GM10266 (cell line): ENCODE measurements at regions not wholly inside any gene's neighbourhood (a gene's known extent, or its start where the extent isn't known, plus 50 kb on each side); places are given as distances from the start of the nearest gene placed in this dataset.
"Not testable (repeated sequence)": the region's sequence is repeated elsewhere in the genome, so short reads cannot be mapped to it uniquely, and the experiment has no call there.

Experiments used
- DNase-seq: peaks from one replicate; pipeline ENCODE4 v3.0.0; 2012; ENCODE audit errors: extremely low spot score
- TF ChIP-seq, protein P1 (sequence below): IDR thresholded peaks from 2 replicates; pipeline ENCODE4 v1.5.1; 2012; ENCODE audit warnings: mild to moderate bottlenecking, low read depth; ENCODE audit not compliant: control insufficient read depth, insufficient read depth; ENCODE audit errors: missing control alignments

DNA sequence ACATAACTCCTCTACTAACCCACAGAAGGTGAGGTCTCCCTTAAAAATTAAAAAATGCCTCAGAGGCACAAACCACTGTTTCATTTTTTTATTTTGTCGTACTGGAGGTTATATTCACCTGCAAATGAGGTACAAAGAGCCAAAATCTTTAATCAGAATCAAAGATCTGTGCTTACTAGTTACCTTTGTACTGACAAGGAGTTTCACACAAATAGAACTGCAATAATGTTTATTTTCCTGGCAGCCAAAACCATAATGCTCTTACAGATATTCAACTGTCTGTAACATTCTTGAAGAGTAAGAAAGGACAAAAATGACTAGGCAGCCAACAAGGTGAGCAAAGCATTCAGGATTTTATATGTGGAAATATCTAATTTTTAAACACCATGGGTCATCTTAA lies 105.1 kb upstream of the NOL4 start:
- DNase-seq: no peak
- TF ChIP-seq, protein P1, sequence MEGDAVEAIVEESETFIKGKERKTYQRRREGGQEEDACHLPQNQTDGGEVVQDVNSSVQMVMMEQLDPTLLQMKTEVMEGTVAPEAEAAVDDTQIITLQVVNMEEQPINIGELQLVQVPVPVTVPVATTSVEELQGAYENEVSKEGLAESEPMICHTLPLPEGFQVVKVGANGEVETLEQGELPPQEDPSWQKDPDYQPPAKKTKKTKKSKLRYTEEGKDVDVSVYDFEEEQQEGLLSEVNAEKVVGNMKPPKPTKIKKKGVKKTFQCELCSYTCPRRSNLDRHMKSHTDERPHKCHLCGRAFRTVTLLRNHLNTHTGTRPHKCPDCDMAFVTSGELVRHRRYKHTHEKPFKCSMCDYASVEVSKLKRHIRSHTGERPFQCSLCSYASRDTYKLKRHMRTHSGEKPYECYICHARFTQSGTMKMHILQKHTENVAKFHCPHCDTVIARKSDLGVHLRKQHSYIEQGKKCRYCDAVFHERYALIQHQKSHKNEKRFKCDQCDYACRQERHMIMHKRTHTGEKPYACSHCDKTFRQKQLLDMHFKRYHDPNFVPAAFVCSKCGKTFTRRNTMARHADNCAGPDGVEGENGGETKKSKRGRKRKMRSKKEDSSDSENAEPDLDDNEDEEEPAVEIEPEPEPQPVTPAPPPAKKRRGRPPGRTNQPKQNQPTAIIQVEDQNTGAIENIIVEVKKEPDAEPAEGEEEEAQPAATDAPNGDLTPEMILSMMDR: no peak

DNA sequence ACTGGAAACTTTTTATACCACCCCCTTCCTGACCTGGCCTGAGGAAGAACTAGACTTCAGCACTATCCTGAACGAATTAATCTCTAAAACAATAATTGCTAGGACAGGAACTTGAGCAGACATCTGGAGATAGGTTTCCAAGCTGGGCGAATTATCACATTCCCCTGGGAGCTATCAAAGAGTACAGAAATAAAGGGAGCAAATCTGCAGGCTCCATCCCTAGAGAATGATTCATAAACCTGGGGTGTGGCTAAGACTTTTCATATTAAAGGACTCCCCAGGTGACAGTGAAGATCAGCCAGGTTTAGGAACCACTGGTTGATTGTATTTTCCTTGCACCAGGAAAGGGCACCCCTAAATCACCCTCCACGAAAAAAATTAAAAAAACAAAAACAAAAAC lies 105.6 kb upstream of the NOL4 start:
- TF ChIP-seq, protein P1: no peak
- DNase-seq: no peak

DNA sequence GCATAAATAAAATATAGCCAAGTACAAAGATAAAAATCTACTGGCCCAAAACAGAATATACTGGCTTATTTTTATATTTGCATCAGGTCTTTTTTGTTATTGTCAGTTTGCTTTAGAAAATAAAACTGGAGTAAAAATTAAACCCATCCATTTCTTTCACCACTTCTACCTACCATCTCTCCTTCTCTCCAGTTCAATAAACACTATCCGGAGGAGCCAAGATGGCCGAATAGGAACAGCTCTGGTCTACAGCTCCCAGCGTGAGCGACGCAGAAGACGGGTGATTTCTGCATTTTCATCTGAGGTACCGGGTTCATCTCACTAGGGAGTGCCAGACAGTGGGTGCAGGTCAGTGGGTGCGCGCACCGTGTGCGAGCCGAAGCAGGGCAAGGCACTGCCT lies 106.2 kb upstream of the NOL4 start:
- not testable (repeated sequence) for DNase-seq

DNA sequence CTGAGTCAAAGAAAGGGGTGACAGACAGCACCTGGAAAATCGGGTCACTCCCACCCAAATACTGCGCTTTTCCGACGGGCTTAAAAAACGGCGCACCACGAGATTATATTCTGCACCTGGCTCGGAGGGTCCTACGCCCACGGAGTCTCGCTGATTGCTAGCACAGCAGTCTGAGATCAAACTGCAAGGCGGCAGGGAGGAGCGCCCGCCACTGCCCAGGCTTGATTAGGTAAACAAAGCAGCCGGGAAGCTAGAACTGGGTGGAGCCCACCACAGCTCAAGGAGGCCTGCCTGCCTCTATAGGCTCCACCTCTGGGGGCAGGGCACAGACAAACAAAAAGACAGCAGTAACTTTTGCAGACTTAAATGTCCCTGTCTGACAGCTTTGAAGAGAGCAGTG lies 106.6 kb upstream of the NOL4 start:
- not testable (repeated sequence) for DNase-seq

DNA sequence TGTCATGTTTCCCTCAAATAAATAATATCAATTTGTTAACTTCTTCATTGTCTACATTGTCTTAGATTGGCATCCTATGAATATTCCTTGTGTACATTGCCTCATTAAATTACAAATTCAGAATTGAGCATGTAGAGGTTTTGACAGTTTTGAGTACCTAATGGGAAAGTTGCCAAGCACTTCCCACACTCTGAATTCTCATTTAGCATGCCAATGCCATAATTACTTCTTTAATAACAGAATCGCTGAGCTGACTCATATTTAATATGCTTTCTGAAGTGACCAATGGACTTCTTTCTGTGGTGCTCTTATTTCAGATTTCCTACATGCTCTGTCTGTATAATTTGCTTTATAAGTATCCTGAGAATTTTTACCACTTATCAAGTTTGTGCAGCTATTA lies 114.4 kb upstream of the NOL4 start:
- TF ChIP-seq, protein P1: no peak
- DNase-seq: no peak

DNA sequence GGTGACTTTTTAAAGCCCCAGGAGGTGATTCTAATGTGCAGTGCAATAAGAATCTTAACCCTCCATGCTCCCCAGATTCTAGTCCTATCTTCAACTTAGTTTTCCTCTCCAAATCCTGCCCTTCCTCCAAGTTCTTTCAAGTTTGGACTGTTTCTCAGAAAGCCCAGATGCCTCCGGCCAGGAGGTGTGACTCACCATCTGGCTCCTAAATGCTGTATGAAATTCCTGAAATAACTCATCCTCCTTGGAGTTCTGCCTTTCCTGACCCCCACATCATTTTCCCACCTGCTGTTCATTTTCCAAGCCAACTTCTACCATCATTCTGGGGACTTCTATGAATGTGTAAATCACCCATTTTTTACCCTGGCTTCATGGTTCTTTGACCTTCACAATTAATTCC lies 118.2 kb upstream of the NOL4 start:
- no peak for DNase-seq
- TF ChIP-seq, protein P1: no peak

DNA sequence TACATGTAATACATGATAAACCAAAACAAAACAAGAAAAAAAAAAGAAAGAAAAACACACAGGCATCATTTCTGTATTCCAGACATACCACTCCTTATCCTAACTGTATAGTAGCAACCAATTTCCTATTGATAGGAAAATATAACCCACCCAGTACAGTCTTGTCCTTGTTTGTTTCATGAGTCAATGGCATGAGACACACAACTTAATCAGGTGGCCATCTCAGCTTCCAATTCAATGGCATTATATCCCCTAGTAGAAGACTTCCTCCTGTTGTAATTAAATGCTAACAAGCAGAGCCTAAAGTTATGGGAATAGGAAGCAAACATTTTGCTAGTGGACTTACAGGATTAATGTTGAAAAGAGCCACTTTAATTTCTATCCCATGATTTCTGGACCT lies 121.0 kb upstream of the NOL4 start:
- DNase-seq: no peak
- TF ChIP-seq, protein P1: no peak

DNA sequence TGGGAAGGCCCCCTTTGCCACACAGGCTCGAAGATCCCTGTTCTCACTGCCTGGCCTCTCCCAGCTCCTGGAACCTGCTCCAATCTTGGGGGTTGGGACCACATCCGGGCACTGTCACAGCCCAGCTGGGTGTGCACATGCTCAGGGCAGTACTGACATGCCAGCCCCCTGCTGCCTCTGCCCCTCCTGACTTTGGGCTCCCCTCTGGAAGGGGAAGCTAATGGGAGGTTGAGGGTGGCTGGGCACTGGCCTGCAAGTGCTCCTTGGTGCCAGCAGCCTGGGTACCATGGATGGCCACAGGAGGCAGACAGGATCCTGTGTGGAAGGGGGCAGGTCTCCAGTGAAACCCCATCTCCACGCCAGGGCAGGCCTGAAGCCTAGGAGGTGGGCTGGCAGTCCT lies 126.1 kb upstream of the NOL4 start:
- TF ChIP-seq, protein P1: no peak
- DNase-seq: no peak

DNA sequence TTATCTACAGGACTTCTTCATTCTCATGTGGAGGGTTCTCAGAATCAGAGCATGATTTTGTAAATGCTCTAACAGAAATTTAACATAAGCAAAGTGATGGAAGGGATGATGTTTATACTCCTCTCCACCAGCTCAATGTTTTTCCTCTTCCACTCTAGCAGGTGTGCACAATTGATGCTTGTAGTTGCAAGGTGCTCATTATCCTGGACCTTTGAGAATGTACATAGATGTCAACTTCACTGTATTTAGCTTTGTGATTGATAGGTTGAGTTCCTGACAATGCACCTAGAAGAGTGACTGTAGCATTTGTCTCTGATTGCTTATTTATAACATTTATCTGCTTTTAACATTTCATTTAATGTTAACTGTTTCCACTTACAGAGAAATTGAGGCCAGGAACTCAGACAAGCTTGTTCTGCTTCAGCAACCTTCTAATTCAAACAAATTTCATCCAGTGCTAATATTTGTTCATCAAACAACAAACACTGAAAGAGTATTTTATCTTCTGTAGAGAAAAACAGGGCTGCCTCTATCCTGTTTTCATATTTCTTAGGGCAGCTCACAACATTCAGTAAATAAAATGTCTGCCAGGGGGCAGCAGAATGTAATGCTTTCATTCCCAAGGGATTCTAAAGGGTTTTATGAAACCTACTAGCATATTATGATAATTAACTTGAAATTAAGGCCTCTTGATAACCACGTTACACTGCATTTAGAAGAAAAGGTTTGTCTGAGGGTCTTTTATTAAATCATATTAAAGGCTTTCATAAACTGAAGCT lies 127.9 kb upstream of the NOL4 start:
- no peak for DNase-seq
- TF ChIP-seq, protein P1: no peak
